ENCODE measurements at regions not wholly inside any gene's neighbourhood (a gene's known extent, or its start where the extent isn't known, plus 50 kb on each side); places are given as distances from the start of the nearest gene placed in this dataset.

- TF ChIP-seq CTCF (IDR thresholded peaks at IDR 0.05), result no peak
- ATAC-seq (ENCODE audit: low FRiP score) (no peak), DNase-seq (ENCODE audit: low spot score) (no peak)
Observed at GRCh38 chr6:164185471-164185871, 771.0 kb downstream of the QKI start.

- TF ChIP-seq CTCF (IDR thresholded peaks at IDR 0.05), result no peak
- DNase-seq (ENCODE audit: low spot score) (no peak), ATAC-seq (ENCODE audit: low FRiP score) (no peak)
Observed at GRCh38 chr6:164184410-164184809, 769.9 kb downstream of the QKI start.

- no peak for TF ChIP-seq CTCF (IDR thresholded peaks at IDR 0.05)
- DNase-seq (ENCODE audit: low spot score), result no peak
- no peak for ATAC-seq (ENCODE audit: low FRiP score)
Observed at GRCh38 chr6:164183556-164184123, 769.1 kb downstream of the QKI start.

GRCh38 chr6:164178679-164179332 lies 764.3 kb downstream of the QKI start:
- ATAC-seq (ENCODE audit: low FRiP score) (no peak), DNase-seq (ENCODE audit: low spot score) (no peak)
- no peak for TF ChIP-seq CTCF (IDR thresholded peaks at IDR 0.05)

- DNase-seq (ENCODE audit: low spot score) (no peak), ATAC-seq (ENCODE audit: low FRiP score) (no peak)
- no peak for TF ChIP-seq CTCF (IDR thresholded peaks at IDR 0.05)
Observed at GRCh38 chr6:164169355-164169754, 754.8 kb downstream of the QKI start.

- ATAC-seq (ENCODE audit: low FRiP score) (no peak), DNase-seq (ENCODE audit: low spot score) (no peak)
- TF ChIP-seq CTCF (IDR thresholded peaks at IDR 0.05), result no peak
Observed at GRCh38 chr6:164168595-164168994, 754.1 kb downstream of the QKI start.

GRCh38 chr6:164167873-164168405 lies 753.4 kb downstream of the QKI start:
- TF ChIP-seq CTCF (IDR thresholded peaks at IDR 0.05), result no peak
- DNase-seq (ENCODE audit: low spot score), result no peak
- ATAC-seq (ENCODE audit: low FRiP score), result no peak
